Body of pancreas (tissue), 4 donors: ENCODE measurements at regions not wholly inside any gene's neighbourhood (a gene's known extent, or its start where the extent isn't known, plus 50 kb on each side); places are given as distances from the start of the nearest gene placed in this dataset.

Experiments
- CTCF ChIP-seq, 7 experiments: fragments of 450-650 bp in 4 of 7; fragments of 200-600 bp in 3 of 7; sonication (generic) in 3 of 7; IDR thresholded peaks; one replicate each; pipeline ENCODE4 v1.5.1; 2016 to 2019; ENCODE audit warnings: antibody characterized with exemption in 7 of 7
- POLR2A ChIP-seq, 3 donors: fragments of 450-650 bp; IDR thresholded peaks; one replicate each; pipeline ENCODE4 v1.6.1; 2016; ENCODE audit warnings: antibody characterized with exemption in 3 of 3, mild to moderate bottlenecking in 2 of 3

- no peak for TF ChIP-seq POLR2A (IDR thresholded peaks at IDR 0.05)
- TF ChIP-seq CTCF (IDR thresholded peaks at IDR 0.05), result no peak
Observed at GRCh38 chr4:81601358-81601694, 129.6 kb upstream of the RASGEF1B start.
